ENCODE measurements at regions not wholly inside any gene's neighbourhood (a gene's known extent, or its start where the extent isn't known, plus 50 kb on each side); places are given as distances from the start of the nearest gene placed in this dataset.

- Histone ChIP-seq H3K4me1 (ENCODE audit: control insufficient read depth in 1 of 2, insufficient read depth in 2 of 2, low read length in 2 of 2) (no peaks in the 10 kb centered on the region), H3K27ac (ENCODE audit: low read length) (no peak overlapping the region), H3K9me3 (ENCODE audit: control insufficient read depth in 1 of 2, low read length in 2 of 2) (no peaks in the 10 kb centered on the region), H3K4me3 (ENCODE audit: low read depth in 1 of 2, low read length in 2 of 2) (no peak overlapping the region), H3K27me3 (ENCODE audit: low read depth, low read length) (no peaks in the 10 kb centered on the region), H3K36me3 (ENCODE audit: control insufficient read depth in 1 of 2, insufficient read depth in 2 of 2, low read length in 2 of 2) (no peaks in the 10 kb centered on the region)
These were observed 220.2 kb upstream of the CLINT1 start for GRCh38 chr5:158079097-158079496.

- H3K36me3 ChIP-seq (ENCODE audit: control insufficient read depth in 1 of 2, insufficient read depth in 2 of 2, low read length in 2 of 2) = no peaks in the 10 kb centered on the region
- peak overlapping the region; percentile 48 to 52 for H3K4me3 ChIP-seq (ENCODE audit: low read depth in 1 of 2, low read length in 2 of 2)
- no peaks in the 10 kb centered on the region for H3K9me3 ChIP-seq (ENCODE audit: control insufficient read depth in 1 of 2, low read length in 2 of 2)
- no peaks in the 10 kb centered on the region for H3K27me3 ChIP-seq (ENCODE audit: low read depth, low read length)
- H3K27ac ChIP-seq (ENCODE audit: low read length) = peak overlapping the region; percentile 50
- no peaks in the 10 kb centered on the region for H3K4me1 ChIP-seq (ENCODE audit: control insufficient read depth in 1 of 2, insufficient read depth in 2 of 2, low read length in 2 of 2)
These were observed 216.2 kb upstream of the CLINT1 start for GRCh38 chr5:158074992-158075769.

- H3K27ac ChIP-seq (ENCODE audit: low read length) = no peak overlapping the region
- H3K36me3 ChIP-seq (ENCODE audit: control insufficient read depth in 1 of 2, insufficient read depth in 2 of 2, low read length in 2 of 2) = no peaks in the 10 kb centered on the region
- no peaks in the 10 kb centered on the region for H3K27me3 ChIP-seq (ENCODE audit: low read depth, low read length)
- H3K9me3 ChIP-seq (ENCODE audit: control insufficient read depth in 1 of 2, low read length in 2 of 2) = no peaks in the 10 kb centered on the region
- H3K4me1 ChIP-seq (ENCODE audit: control insufficient read depth in 1 of 2, insufficient read depth in 2 of 2, low read length in 2 of 2) = no peaks in the 10 kb centered on the region
- no peak overlapping the region for H3K4me3 ChIP-seq (ENCODE audit: low read depth in 1 of 2, low read length in 2 of 2)
These were observed 215.6 kb upstream of the CLINT1 start for GRCh38 chr5:158074597-158074991.

- no peaks in the 10 kb centered on the region for H3K27me3 ChIP-seq (ENCODE audit: low read depth, low read length)
- H3K36me3 ChIP-seq (ENCODE audit: control insufficient read depth in 1 of 2, insufficient read depth in 2 of 2, low read length in 2 of 2) = no peaks in the 10 kb centered on the region
- H3K4me1 ChIP-seq (ENCODE audit: control insufficient read depth in 1 of 2, insufficient read depth in 2 of 2, low read length in 2 of 2) = peaks cover 0 to under 1% of the 10 kb centered on the region in 2 donors
- no peak overlapping the region for H3K27ac ChIP-seq (ENCODE audit: low read length)
- H3K9me3 ChIP-seq (ENCODE audit: control insufficient read depth in 1 of 2, low read length in 2 of 2) = no peaks in the 10 kb centered on the region
- no peak overlapping the region for H3K4me3 ChIP-seq (ENCODE audit: low read depth in 1 of 2, low read length in 2 of 2)
These were observed 211.9 kb upstream of the CLINT1 start for GRCh38 chr5:158070859-158071258.

GRCh38 chr5:158069838-158070237, 210.9 kb upstream of the CLINT1 start:
- H3K9me3 ChIP-seq (ENCODE audit: control insufficient read depth in 1 of 2, low read length in 2 of 2) = no peaks in the 10 kb centered on the region
- H3K4me3 ChIP-seq (ENCODE audit: low read depth in 1 of 2, low read length in 2 of 2) = no peak overlapping the region
- no peaks in the 10 kb centered on the region for H3K27me3 ChIP-seq (ENCODE audit: low read depth, low read length)
- peaks cover 0 to 10% of the 10 kb centered on the region in 2 donors for H3K4me1 ChIP-seq (ENCODE audit: control insufficient read depth in 1 of 2, insufficient read depth in 2 of 2, low read length in 2 of 2)
- H3K36me3 ChIP-seq (ENCODE audit: control insufficient read depth in 1 of 2, insufficient read depth in 2 of 2, low read length in 2 of 2) = no peaks in the 10 kb centered on the region
- no peak overlapping the region for H3K27ac ChIP-seq (ENCODE audit: low read length)

GRCh38 chr5:158068964-158069363, 210.0 kb upstream of the CLINT1 start:
- H3K27ac ChIP-seq (ENCODE audit: low read length) = no peak overlapping the region
- no peak overlapping the region for H3K4me3 ChIP-seq (ENCODE audit: low read depth in 1 of 2, low read length in 2 of 2)
- peaks cover 0 to 18% of the 10 kb centered on the region in 2 donors for H3K4me1 ChIP-seq (ENCODE audit: control insufficient read depth in 1 of 2, insufficient read depth in 2 of 2, low read length in 2 of 2)
- no peaks in the 10 kb centered on the region for H3K36me3 ChIP-seq (ENCODE audit: control insufficient read depth in 1 of 2, insufficient read depth in 2 of 2, low read length in 2 of 2)
- H3K9me3 ChIP-seq (ENCODE audit: control insufficient read depth in 1 of 2, low read length in 2 of 2) = no peaks in the 10 kb centered on the region
- H3K27me3 ChIP-seq (ENCODE audit: low read depth, low read length) = no peaks in the 10 kb centered on the region

- no peak overlapping the region for H3K27ac ChIP-seq (ENCODE audit: low read length)
These were observed 207.1 kb upstream of the CLINT1 start for GRCh38 chr5:158066076-158066475.

GRCh38 chr5:158064334-158065123, 205.6 kb upstream of the CLINT1 start:
- Histone ChIP-seq H3K9me3 (ENCODE audit: control insufficient read depth in 1 of 2, low read length in 2 of 2) (no peaks in the 10 kb centered on the region), H3K36me3 (ENCODE audit: control insufficient read depth in 1 of 2, insufficient read depth in 2 of 2, low read length in 2 of 2) (no peaks in the 10 kb centered on the region), H3K4me3 (ENCODE audit: low read depth in 1 of 2, low read length in 2 of 2) (no peak overlapping the region), H3K27ac (ENCODE audit: low read length) (no peak overlapping the region), H3K4me1 (ENCODE audit: control insufficient read depth in 1 of 2, insufficient read depth in 2 of 2, low read length in 2 of 2) (peaks cover 0 to 18% of the 10 kb centered on the region in 2 donors), H3K27me3 (ENCODE audit: low read depth, low read length) (no peaks in the 10 kb centered on the region)

More at GRCh38 chr5:158066076-158066475, 207.1 kb upstream of the CLINT1 start:
- H3K36me3 ChIP-seq (ENCODE audit: control insufficient read depth in 1 of 2, insufficient read depth in 2 of 2, low read length in 2 of 2) = no peaks in the 10 kb centered on the region
- no peaks in the 10 kb centered on the region for H3K27me3 ChIP-seq (ENCODE audit: low read depth, low read length)
- H3K4me3 ChIP-seq (ENCODE audit: low read depth in 1 of 2, low read length in 2 of 2) = no peak overlapping the region
- H3K9me3 ChIP-seq (ENCODE audit: control insufficient read depth in 1 of 2, low read length in 2 of 2) = no peaks in the 10 kb centered on the region
- peaks cover 0 to 18% of the 10 kb centered on the region in 2 donors for H3K4me1 ChIP-seq (ENCODE audit: control insufficient read depth in 1 of 2, insufficient read depth in 2 of 2, low read length in 2 of 2)

GRCh38 chr5:158063052-158063451, 204.1 kb upstream of the CLINT1 start:
- Histone ChIP-seq H3K27ac (ENCODE audit: low read length) (no peak overlapping the region), H3K9me3 (ENCODE audit: control insufficient read depth in 1 of 2, low read length in 2 of 2) (no peaks in the 10 kb centered on the region), H3K27me3 (ENCODE audit: low read depth, low read length) (no peaks in the 10 kb centered on the region), H3K4me1 (ENCODE audit: control insufficient read depth in 1 of 2, insufficient read depth in 2 of 2, low read length in 2 of 2) (peaks cover 0 to 18% of the 10 kb centered on the region in 2 donors), H3K36me3 (ENCODE audit: control insufficient read depth in 1 of 2, insufficient read depth in 2 of 2, low read length in 2 of 2) (no peaks in the 10 kb centered on the region), H3K4me3 (ENCODE audit: low read depth in 1 of 2, low read length in 2 of 2) (no peak overlapping the region)

GRCh38 chr5:158061451-158061850, 202.5 kb upstream of the CLINT1 start:
- Histone ChIP-seq H3K36me3 (ENCODE audit: control insufficient read depth in 1 of 2, insufficient read depth in 2 of 2, low read length in 2 of 2) (no peaks in the 10 kb centered on the region), H3K9me3 (ENCODE audit: control insufficient read depth in 1 of 2, low read length in 2 of 2) (no peaks in the 10 kb centered on the region), H3K27ac (ENCODE audit: low read length) (no peak overlapping the region), H3K27me3 (ENCODE audit: low read depth, low read length) (peaks cover 3% of the 10 kb centered on the region), H3K4me3 (ENCODE audit: low read depth in 1 of 2, low read length in 2 of 2) (no peak overlapping the region), H3K4me1 (ENCODE audit: control insufficient read depth in 1 of 2, insufficient read depth in 2 of 2, low read length in 2 of 2) (peaks cover 0 to 18% of the 10 kb centered on the region in 2 donors)

GRCh38 chr5:158060212-158060611, 201.3 kb upstream of the CLINT1 start:
- peaks cover 3% of the 10 kb centered on the region for H3K27me3 ChIP-seq (ENCODE audit: low read depth, low read length)
- H3K36me3 ChIP-seq (ENCODE audit: control insufficient read depth in 1 of 2, insufficient read depth in 2 of 2, low read length in 2 of 2) = no peaks in the 10 kb centered on the region
- peaks cover 0 to 12% of the 10 kb centered on the region in 2 donors for H3K4me1 ChIP-seq (ENCODE audit: control insufficient read depth in 1 of 2, insufficient read depth in 2 of 2, low read length in 2 of 2)
- H3K9me3 ChIP-seq (ENCODE audit: control insufficient read depth in 1 of 2, low read length in 2 of 2) = no peaks in the 10 kb centered on the region
- H3K4me3 ChIP-seq (ENCODE audit: low read depth in 1 of 2, low read length in 2 of 2) = no peak overlapping the region
- H3K27ac ChIP-seq (ENCODE audit: low read length) = no peak overlapping the region
